ENCODE measurements at regions not wholly inside any gene's neighbourhood (a gene's known extent, or its start where the extent isn't known, plus 50 kb on each side); places are given as distances from the start of the nearest gene placed in this dataset.
"Not testable (repeated sequence)": the region's sequence is repeated elsewhere in the genome, so short reads cannot be mapped to it uniquely, and the experiment has no call there.

DNA sequence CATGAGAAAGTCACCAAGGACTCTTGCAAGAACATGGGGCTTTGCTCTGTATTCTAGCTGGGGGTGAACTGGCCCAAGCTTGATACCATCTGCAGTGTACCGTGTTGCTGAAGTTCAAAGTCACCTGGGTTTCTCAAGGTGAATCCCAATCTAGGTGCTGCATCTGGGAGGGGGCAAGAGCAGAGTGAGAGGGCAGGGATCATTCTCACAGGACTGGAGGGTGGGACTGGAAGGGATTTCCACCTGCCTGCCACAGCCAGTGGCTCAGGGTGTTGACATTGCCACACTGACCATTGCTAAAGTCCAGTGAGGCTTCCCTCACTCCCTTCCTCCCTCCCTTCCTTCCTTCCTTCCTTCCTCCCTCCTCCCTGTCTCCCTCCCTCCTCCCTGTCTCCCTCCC lies 98.7 kb downstream of the MYCN start:
- DNase-seq: no peak

DNA sequence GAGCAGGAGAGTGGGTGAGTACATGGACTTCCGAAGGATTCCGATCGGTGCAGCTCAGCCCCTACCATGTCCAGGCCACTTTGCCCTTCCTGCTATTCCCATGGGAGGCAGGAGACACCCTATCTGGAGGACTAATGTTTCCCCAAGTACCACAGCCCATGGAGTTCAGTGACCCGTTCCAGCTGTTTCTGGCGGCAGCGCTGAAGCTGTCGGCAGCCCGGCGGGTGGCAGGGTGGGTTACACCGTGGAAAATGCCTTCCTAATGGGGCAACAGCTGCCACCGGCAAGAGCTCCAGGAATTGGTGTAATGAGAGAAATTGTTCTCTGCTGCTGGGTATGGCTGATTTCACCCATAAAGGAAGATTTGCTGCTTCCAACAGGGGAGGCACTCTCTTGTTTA lies 98.3 kb downstream of the MYCN start:
- DNase-seq: no peak

DNA sequence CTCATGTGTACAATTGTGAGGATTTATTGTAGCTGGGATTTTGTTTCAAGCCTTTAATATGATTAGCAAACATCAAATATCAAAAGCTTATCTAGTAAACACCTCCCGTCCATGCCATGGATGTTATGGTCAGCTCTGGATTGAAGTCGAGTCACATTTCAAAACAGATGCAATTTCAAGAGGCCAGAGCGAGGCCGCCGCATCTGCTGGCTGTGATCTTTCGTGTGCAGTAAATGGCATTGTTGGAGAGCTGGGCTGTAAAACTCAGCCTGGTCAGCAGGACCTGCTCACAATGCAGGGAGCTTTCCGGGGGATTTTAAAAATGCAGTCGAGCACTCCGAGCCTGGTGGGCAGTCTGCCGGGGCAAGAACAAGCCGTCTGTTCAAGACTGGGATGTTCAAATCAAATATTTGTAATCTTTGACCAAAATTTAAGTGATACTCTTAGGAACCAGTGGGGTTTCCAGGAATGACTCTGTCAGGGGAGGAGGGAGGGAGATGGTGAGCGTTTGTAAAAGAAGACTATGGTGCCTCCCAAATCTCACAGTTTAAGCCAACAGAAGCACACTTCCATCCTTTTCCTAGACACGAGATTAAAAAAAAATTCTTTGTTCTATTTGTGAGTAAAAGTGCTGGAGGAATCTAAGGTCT lies 97.6 kb downstream of the MYCN start:
- no peak for DNase-seq

DNA sequence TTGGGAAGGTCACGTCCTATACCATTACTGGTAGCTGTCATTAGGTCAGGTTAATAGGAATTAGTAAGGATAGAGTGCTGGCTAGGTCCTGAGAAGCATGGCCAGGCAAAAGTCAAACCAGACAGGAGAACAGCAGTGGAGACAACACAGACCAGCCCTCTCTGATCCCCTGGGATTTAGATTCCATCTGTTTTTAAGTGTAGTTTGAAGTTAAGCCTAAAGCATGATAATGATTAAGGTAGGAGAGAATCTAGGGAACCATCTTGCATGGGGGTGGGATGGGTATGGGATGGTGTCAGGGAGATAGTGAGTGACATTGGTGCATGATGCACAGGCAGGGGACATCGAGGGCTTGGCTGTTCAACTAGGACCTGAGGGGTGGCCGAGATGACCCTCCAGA lies 96.6 kb downstream of the MYCN start:
- DNase-seq: no peak

DNA sequence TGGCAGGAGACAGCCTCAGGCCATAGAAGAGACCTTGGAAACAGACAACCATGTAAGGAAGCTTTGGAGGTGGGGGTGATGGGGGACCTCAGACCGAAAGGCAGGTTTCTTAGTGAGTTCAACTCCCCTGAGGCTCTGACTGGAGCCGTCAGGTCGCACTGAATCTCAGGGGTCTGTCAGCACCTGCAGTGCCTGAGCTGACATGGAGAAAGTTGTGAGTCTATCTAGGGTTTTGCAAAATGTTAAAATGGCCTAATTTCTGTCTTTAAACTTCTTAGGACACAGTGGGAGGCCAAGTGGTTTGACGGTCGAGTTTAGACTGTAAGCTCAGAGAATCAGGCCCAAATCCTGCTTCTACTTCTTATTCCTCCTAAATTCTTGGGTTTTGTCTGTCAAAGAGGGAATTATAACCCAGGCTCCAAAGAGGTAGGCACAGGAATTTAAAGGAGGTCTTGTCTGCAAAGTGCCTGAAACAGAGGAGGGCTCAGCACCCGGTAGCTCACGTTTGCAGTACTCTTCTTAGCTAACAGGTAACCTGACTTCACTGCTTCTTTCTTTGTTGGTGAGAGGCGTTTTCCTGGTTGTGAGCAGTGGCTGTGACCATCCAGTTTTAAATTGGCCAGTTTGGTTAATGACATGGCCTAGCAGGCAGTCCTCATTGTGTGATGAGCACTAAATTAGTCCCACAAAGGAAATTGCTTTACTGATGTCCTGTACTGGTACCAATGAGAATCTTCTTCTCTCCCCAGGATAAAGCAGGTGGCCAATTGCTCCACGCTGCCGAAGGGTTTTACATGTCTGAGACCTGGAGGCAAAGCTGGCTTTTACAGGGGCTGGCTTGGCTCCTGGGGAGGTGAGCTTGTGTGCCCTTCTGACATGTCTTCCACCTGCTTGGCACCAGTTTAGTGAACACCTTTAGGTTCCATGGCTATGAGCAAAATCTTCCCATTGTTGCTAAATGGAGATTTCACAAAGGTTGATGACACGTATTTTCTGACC lies 95.7 kb downstream of the MYCN start:
- no peak for DNase-seq

GRCh38 chr2:16034975-16035746 lies 94.8 kb downstream of the MYCN start:
- no peak for DNase-seq

- DNase-seq: no peak
Observed at GRCh38 chr2:16034151-16034974, 94.0 kb downstream of the MYCN start.

DNA sequence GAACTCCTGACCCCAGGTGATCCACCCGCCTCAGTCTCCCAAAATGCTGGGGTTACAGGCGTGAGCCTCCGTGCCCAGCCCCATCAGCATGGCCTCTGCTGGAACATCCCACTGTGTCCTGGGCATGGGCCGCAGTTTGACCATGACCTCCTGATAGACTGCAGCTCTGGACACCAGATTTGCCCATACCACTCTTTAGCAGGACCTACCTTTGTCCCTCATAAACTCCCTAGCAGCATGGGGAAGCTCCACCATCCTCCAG lies 92.6 kb downstream of the MYCN start:
- DNase-seq: no peak

- no peak for DNase-seq
Observed at GRCh38 chr2:16032282-16033031, 92.1 kb downstream of the MYCN start.

GRCh38 chr2:16031848-16032159 lies 91.5 kb downstream of the MYCN start:
- no peak for DNase-seq

GRCh38 chr2:16031058-16031847 lies 90.9 kb downstream of the MYCN start:
- DNase-seq: no peak

- DNase-seq: no peak
Observed at GRCh38 chr2:16030206-16031057, 90.1 kb downstream of the MYCN start.

DNA sequence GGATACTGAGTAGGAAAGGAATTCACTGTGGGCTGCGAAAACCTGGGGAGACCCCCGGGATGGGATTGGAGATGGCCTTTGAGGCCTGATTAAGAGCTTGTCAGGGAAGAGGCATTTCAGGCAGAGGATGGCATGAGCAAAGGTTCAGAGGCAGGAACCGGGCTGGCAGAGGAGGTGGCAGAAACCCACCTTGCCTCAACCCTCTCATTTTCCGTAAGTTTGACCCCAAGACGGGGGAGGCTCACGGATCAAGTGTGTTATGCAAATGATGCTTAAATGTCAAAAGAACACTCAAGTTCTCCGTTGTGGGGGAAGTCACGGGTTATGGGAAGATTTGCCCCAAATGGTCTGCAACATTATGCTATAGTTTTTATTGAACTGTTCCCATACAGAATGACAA lies 88.3 kb downstream of the MYCN start:
- DNase-seq: no peak

DNA sequence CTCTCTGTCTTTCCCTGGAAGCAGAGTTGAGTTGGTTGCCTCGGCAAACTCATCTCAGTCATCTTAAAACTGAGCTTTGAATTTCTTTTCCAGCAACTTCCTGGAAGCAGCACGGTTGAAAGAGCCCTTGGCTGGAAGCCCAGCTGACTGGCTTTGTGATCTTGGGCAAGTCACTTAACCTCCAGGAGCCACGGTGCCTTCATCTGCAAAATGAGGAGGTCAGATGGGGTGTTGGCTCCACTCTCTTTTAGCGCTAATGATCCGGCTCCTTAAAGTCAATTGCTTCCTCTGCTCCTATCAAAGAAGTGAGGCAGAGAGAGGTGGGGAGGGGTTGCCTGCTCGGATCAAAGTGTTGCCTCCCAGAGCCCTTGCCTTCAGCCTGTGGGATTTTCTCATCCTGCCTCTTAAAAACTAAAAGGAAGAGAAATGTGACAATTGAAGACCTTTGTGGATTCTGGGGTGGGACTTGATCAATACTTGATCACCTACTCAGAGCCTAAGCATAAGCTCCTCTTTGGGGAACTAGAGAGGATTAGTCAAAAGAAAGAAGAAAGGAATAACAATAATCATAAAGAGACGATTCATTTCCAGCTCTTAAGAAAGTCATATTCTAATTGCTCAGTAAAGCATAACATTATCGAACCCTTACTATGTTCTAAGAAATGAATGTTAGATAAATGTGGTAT lies 86.6 kb downstream of the MYCN start:
- no peak for DNase-seq

DNA sequence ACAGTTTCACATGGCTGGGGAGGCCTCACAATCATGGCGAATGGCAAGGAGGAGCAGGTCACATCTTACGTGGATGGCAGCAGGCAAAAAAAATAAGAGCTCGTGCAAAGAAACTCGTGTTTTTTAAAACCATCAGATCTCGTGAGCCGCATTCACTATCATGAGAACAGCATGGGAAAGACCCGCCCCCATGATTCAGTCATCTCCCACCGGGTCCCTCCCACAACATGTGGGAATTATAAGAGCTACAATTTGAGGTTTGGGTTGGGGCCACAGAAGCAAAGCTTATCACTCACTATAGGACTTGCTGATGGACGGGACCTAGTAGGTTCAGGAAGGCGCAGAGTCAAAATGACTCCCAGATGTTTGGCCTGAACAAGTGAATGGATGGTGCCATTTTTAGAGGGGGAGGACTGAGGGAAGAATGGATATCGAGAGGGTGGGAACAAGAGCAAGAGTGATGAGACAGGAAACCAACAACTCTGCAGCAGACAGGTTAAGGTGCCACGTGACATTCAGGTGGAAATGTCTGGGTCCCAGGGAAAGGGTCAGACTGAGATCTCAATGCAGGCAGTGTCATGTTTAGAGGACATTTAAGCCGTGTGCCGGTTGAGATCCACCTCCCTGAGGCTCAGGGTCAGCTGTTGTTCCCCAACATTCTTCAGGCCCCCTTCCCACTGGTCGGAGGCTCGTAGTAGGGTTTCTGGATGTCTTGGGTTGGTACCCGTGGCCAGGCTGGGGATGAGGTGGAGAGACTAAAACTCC lies 85.7 kb downstream of the MYCN start:
- DNase-seq: no peak

DNA sequence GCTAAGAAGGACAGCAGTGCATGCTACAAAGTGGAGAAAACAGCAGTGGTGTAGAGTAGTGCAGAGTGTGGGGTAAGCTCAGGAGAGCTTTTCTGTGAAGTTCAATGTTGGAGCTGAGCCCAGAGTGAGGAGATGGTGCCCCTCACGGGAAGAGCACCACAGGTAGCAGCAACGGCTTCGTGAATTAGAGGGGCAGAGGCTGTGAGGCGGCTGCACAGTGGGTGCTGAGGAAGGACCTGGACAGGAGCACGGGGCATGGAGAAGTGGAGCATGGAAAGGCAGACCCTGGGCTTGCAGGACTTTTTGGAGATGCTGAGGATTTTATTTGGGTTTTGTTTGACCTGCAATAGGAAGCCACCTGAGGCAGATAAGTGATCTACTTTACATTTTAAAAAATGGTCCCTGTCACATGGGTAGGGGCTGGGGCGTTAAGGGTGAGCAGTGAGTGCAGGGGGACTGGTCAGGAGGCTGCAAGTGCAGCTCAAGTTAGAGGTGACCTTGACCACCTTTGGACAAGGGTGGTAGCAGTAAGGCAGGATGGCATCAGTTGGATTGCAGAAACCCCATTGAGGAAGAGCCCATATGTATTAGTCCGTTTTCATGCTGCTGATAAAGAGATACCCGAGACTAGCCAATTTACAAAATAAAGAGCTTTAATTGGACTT lies 85.0 kb downstream of the MYCN start:
- no peak for DNase-seq

- not testable (repeated sequence) for DNase-seq
Observed at GRCh38 chr2:16024628-16025027, 84.3 kb downstream of the MYCN start.

All from T-helper 9 cell (primary cell).